MV-4-11 (cell line): ENCODE measurements at regions not wholly inside any gene's neighbourhood (a gene's known extent, or its start where the extent isn't known, plus 50 kb on each side); places are given as distances from the start of the nearest gene placed in this dataset.
"Not testable (repeated sequence)": the region's sequence is repeated elsewhere in the genome, so short reads cannot be mapped to it uniquely, and the experiment has no call there.

ENCODE experiments used
- DNase-seq: peaks from one replicate; lab custom pipeline; 2025; lab: John Stamatoyannopoulos, UW

GRCh38 chrX:22534643-22535042, 261.9 kb downstream of the CBLL2 start:
- DNase-seq = no peak

DNA sequence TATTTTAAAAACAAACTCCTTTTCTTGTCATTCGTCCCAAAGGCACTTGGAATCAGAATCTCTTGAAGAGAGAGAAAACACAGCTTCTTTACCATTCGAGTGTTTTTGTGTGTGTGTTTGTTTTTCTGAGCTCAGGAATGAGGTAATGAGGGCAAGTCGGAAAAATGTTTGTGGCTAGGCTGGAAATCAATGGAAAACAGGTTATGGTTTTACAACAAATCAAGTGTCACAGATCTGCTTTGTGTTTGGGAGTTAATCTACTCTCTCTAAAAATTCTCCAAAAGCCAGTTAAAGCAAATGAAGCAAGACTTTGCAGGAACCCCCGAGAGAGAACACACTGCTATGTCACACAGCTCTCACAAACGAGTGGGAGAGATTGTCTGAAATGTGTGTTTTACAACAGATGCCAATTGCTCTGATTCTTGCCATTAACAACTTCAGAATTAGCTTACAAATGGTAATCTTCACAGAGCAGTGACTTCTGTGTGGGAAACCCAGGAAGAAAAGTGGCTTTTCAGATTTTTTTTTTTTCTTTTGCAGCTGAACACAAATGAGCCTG, 264.1 kb downstream of the CBLL2 start:
- DNase-seq = no peak

- DNase-seq = no peak
Observed at GRCh38 chrX:22538580-22538979, 265.9 kb downstream of the CBLL2 start.

DNA sequence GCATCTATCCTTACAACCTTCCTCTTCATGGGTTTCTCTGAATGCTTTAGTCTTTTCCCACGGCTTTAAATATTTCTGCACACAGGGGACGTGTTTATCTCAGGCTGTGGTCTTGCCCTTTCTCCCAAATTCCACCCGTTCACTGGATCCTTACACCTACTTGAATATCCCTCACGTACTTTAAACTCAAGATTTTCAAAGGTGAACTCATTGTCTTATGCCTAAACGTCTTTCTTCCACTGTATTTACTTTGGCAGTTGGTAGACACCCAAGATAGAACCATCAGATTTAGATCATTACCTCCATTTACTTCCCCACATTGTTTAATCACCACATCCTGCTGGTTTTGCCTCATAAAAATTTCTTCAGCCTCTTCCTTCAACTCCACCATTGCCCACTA, 269.2 kb downstream of the CBLL2 start:
- DNase-seq = no peak

GRCh38 chrX:22542641-22543040, 269.9 kb downstream of the CBLL2 start:
- no peak for DNase-seq

GRCh38 chrX:22559506-22559905, 286.8 kb downstream of the CBLL2 start:
- no peak for DNase-seq

- peak; percentile 59 for DNase-seq
Observed at GRCh38 chrX:22575161-22575845, 302.6 kb downstream of the CBLL2 start.

DNA sequence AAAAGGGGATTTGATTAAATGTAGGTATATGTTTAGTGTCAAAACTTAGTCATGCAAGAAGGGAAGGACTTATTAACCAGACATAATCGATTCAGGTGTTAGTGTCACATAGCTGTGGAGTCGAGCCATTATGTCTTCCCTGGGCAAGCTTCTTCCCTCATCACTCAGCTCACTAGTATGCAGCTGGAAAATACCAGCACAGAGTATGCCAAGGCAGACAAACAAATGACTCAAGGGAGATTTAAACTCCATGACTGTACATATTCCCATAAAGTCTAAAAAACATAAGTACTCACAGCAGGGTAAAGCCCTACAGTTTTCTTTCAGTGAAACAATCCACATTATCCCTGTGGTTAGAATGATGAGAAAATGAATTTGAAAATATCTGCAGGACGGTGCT, 304.5 kb downstream of the CBLL2 start:
- no peak for DNase-seq

DNA sequence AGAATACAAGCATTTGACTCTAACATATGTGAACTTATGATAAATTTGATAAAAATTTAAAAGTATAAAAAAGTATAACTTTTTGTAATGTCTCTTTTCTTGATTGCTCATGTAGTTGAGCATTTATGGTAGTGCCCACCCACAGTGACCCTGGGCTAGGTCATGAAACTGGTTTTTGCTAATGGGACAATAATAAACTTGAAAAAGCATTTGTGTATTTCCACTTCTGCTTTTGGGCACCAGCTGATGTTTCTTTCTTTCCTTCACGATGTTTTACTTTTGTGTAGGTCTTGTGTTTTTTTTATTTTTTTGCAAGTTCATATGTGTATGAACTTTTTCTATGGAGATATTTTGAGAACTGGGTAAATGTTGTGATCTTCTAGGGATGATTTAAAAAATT, 313.1 kb downstream of the CBLL2 start:
- peak; percentile 68 for DNase-seq

DNA sequence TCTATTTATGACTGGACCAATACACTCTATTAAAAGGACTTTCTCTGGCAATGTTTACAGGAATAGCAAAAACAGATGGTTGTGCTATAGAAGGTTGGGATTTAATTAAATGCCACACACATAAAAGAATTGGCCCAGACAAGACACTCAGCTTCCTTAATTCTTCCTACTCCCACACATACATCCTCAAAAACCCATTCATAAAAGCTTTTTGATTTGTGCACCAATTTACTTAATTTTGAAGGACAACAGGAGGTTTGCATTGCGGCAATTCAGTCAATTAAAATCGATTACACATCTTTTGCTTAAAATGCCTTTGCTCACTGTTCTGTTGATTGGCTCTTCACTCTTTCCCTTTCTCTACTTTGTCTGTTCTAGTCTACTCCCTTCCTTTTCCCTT, 317.1 kb downstream of the CBLL2 start:
- DNase-seq = no peak

DNA sequence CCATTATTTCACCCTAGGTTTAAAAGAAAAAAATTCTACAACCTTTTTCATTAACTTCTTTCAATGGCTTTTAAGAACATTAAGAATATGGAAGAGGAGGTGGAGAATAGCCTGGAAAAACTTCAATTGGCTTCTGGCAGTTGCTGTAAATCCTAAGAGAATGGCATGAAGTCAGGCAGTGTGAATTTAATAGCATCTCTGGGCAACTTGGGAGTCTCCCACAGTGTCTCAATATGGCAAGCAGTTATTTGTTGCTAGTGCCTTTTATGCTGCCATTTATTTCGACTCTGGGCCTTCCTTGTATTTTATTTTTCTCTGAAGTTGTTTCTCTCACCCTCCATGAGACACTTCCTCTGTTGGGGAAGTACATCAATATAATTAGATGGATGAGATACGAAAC, 322.1 kb downstream of the CBLL2 start:
- DNase-seq = no peak

- DNase-seq = no peak
Observed at GRCh38 chrX:22603060-22603459, 330.3 kb downstream of the CBLL2 start.

- not testable (repeated sequence) for DNase-seq
Observed at GRCh38 chrX:22609452-22609851, 336.7 kb downstream of the CBLL2 start.

DNA sequence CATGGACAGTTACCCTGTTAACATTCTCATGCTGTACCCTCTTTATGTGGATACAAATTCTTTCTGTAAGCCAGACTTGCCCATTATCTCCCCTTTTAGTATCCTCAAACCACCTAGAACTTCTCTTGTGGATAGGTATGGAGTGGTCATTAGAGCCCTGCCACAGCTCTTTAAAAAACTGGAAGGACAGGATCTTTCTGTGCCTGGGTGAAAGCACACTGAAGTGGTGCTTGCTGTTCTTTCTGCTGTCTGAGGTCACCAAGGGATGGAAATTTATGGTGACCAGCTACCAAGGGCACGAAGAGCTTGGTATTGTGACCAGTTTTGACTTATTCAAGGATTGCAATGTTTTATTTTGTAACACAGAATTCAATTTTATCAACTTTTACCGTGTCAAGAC, 344.2 kb downstream of the CBLL2 start:
- DNase-seq = no peak

GRCh38 chrX:22627576-22627975, 354.9 kb downstream of the CBLL2 start:
- no peak for DNase-seq

DNA sequence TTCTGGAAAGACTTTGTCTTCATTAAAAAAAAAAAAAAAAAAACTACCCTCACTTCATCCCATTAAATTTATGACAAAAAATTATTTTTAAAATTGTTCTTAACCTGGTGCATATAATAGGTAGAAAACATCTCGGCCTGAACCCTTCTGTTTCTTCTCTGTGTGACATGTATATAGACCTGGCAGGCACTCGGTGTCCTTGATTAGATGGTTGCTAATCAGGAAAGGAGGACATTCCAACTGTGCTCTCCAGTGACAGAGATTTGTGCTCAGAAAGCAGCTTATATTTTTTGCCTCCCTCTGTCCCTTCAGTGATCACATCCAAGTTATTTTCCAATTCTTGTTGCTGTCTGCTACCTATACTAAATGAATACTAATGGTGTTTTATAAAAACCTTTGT, 355.6 kb downstream of the CBLL2 start:
- no peak for DNase-seq

- no peak for DNase-seq
Observed at GRCh38 chrX:22629105-22629725, 356.5 kb downstream of the CBLL2 start.

- DNase-seq = no peak
Observed at GRCh38 chrX:22634083-22634482, 361.4 kb downstream of the CBLL2 start.

- DNase-seq = no peak
Observed at GRCh38 chrX:22634751-22635150, 362.0 kb downstream of the CBLL2 start.

DNA sequence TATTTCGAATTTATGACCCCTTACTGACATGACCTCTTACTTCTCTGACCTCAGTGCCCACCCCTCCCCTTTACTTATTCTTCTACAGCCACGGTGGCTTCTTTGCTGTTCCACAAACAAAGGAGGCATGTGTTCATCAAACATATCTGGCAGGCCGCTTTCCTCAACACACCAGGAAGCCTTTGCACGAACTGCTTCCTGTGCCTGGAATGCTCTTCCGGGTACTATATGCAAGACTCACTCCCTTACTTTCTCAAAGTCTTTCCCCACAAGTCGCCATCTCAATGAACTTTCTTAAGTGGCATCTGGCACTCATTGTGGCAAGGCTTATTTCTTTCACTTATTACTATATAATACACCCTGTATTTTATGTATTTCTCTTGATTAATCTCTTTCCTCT, 351.5 kb upstream of the DDX53 start:
- DNase-seq = no peak

DNA sequence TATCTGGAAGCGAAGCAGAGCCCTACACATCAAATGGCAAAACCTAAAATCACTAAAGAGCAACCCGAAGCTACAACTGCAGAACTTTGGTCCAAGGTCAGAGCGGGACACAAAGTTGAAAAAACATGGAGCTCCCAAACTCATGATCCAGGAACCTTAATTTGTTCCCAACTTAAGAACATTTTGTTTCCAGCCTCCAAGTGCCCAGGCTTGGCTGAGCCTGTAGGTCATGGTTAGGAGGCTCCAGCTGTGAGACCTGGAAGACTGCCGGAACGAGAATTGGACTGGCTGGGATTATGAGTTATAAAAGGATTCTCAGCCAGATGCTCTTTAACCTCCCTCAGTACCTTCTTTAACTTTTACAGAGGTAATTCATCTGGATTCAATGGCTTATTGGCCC, 349.1 kb upstream of the DDX53 start:
- DNase-seq = no peak

- no peak for DNase-seq
Observed at GRCh38 chrX:22652596-22652995, 347.2 kb upstream of the DDX53 start.

DNA sequence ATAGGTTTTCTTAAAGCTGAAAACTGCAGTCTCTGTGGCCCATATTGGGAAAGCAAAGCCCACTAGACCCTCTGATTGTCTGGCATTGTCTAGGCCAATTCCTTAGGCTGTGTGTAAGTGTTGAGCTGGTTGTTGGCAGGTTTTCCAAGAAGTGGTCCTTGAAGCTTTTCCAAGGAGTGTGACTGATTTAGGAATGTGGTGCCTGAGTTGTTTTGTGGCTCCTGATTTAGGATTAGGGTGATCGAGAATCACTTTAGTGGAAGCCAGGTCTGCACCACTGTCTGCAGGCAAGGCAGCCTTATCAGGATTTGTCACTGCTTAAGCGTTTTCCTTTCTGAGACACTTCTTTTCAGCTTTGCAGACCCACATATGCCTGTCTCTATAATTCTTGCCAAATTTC, 339.0 kb upstream of the DDX53 start:
- DNase-seq = no peak

- DNase-seq = no peak
Observed at GRCh38 chrX:22662776-22663175, 337.0 kb upstream of the DDX53 start.
